GM23338 (cell line): ENCODE measurements at regions not wholly inside any gene's neighbourhood (a gene's known extent, or its start where the extent isn't known, plus 50 kb on each side); places are given as distances from the start of the nearest gene placed in this dataset.

Experiments
- ATAC-seq: fragments of 200-7000 bp; cut with Tn5 transposase; 3 replicates; pipeline ENCODE4 v1.9.1; 2020
- DNase-seq: peaks from one replicate; pipeline ENCODE4 v3.0.0-alpha.2; 2015; ENCODE audit warnings: low spot score
- H2AFZ ChIP-seq: fragments of 200-600 bp; sonication (generic); 2 replicates; pipeline ENCODE4 v1.8.0; 2016; ENCODE audit warnings: antibody characterized with exemption, mild to moderate bottlenecking, moderate library complexity
- H3F3A ChIP-seq: fragments of 200-600 bp; sonication (generic); replicated peaks from 2 replicates; pipeline ENCODE4 v1.8.0; 2017; ENCODE audit warnings: antibody characterized with exemption, mixed run types, low read depth
- H3K27ac ChIP-seq: fragments of 200-600 bp; sonication (generic); 2 replicates; pipeline ENCODE4 v1.6.1; 2016; ENCODE audit warnings: low read depth
- H3K27me3 ChIP-seq: fragments of 200-600 bp; sonication (generic); 2 replicates; pipeline ENCODE4 v1.8.0; 2016; ENCODE audit warnings: mild to moderate bottlenecking, mixed run types, moderate library complexity; ENCODE audit not compliant: insufficient read depth
- H3K36me3 ChIP-seq: fragments of 200-600 bp; sonication (generic); 2 replicates; pipeline ENCODE4 v1.8.0; 2016; ENCODE audit warnings: mild to moderate bottlenecking; ENCODE audit not compliant: insufficient read depth
- H3K4me1 ChIP-seq: fragments of 200-600 bp; sonication (generic); 2 replicates; pipeline ENCODE4 v1.8.0; 2016; ENCODE audit warnings: mild to moderate bottlenecking, moderate library complexity; ENCODE audit not compliant: insufficient read depth
- H3K4me2 ChIP-seq: fragments of 200-600 bp; sonication (generic); 2 replicates; pipeline ENCODE4 v1.7.1; 2017; ENCODE audit warnings: mixed run types
- H3K4me3 ChIP-seq: fragments of 200-600 bp; sonication (generic); 2 replicates; pipeline ENCODE4 v1.6.1; 2016; ENCODE audit warnings: mixed run types
- H3K79me2 ChIP-seq: fragments of 200-600 bp; sonication (generic); replicated peaks from 2 replicates; pipeline ENCODE4 v1.8.0; 2017; ENCODE audit warnings: mild to moderate bottlenecking; ENCODE audit not compliant: insufficient read depth
- H3K9me2 ChIP-seq: fragments of 200-600 bp; sonication (generic); 2 replicates; pipeline ENCODE4 v1.8.0; 2017; ENCODE audit not compliant: insufficient read depth
- H4K20me1 ChIP-seq: fragments of 200-600 bp; sonication (generic); replicated peaks from 2 replicates; pipeline ENCODE4 v1.8.0; 2017; ENCODE audit warnings: mild to moderate bottlenecking; ENCODE audit not compliant: insufficient read depth
- H3K27ac Mint-ChIP-seq: 2 replicates; pipeline ENCODE4 v1.8.0; 2020; ENCODE audit warnings: inconsistent platforms, mild to moderate bottlenecking, moderate library complexity, mixed read lengths
- H3K27me3 Mint-ChIP-seq: 3 replicates; pipeline ENCODE4 v1.8.0; 2022; ENCODE audit warnings: low read depth, mild to moderate bottlenecking, moderate library complexity, mixed read lengths, inconsistent platforms; ENCODE audit not compliant: insufficient read depth, poor library complexity
- H3K36me3 Mint-ChIP-seq: 3 replicates; pipeline ENCODE4 v1.8.0; 2021; ENCODE audit warnings: low read depth, mild to moderate bottlenecking, inconsistent platforms, moderate library complexity, mixed read lengths
- H3K4me1 Mint-ChIP-seq: 3 replicates; pipeline ENCODE4 v1.8.0; 2020; ENCODE audit warnings: mild to moderate bottlenecking, inconsistent platforms, mixed read lengths
- H3K4me3 Mint-ChIP-seq: 3 replicates; pipeline ENCODE4 v1.8.0; 2021; ENCODE audit warnings: moderate library complexity, mild to moderate bottlenecking, inconsistent platforms, mixed read lengths
- H3K9me3 Mint-ChIP-seq: 3 replicates; pipeline ENCODE4 v1.8.0; 2020; ENCODE audit warnings: moderate library complexity, mild to moderate bottlenecking, inconsistent platforms, mixed read lengths
- CTCF ChIP-seq, 2 experiments: fragments of 200-600 bp in 1 of 2; sonication (generic) in 1 of 2; conservative IDR thresholded peaks; 2 replicates each; pipeline versions ENCODE4 v1.5.1 to v1.6.1; 2016 to 2017; ENCODE audit warnings: antibody characterized with exemption in 2 of 2, low read depth in 2 of 2, mild to moderate bottlenecking in 2 of 2, moderate library complexity in 1 of 2
- ETS1 ChIP-seq: IDR thresholded peaks from 2 replicates; pipeline ENCODE4 v1.6.1; 2016; ENCODE audit warnings: antibody characterized with exemption
- EZH2 ChIP-seq: fragments of 200-600 bp; sonication (generic); IDR thresholded peaks from one replicate; pipeline ENCODE4 v1.8.0; 2017; ENCODE audit warnings: antibody characterized with exemption, mild to moderate bottlenecking, low read depth; ENCODE audit not compliant: unreplicated experiment
- EZH2phosphoT487 ChIP-seq: fragments of 200-600 bp; sonication (generic); IDR thresholded peaks from one replicate; pipeline ENCODE4 v1.8.1; 2018; ENCODE audit warnings: antibody characterized with exemption; ENCODE audit not compliant: unreplicated experiment
- STAT1 ChIP-seq: IDR thresholded peaks from one replicate; pipeline ENCODE4 v1.6.1; 2016; ENCODE audit warnings: antibody characterized with exemption; ENCODE audit not compliant: unreplicated experiment
- ZNF331 ChIP-seq: fragments of 250-450 bp; sonication (Bioruptor Pico); IDR thresholded peaks from 2 replicates; pipeline ENCODE4 v1.5.0; 2020; ENCODE audit warnings: low read depth, mild to moderate bottlenecking, moderate library complexity
- ZNF462 ChIP-seq: fragments of 250-450 bp; sonication (Bioruptor Pico); IDR thresholded peaks from 2 replicates; pipeline ENCODE4 v1.5.0; 2020; ENCODE audit warnings: mild to moderate bottlenecking, moderate library complexity

GRCh38 chr4:160818571-160818970, 1345.2 kb downstream of the FSTL5 start (continued):
- TF ChIP-seq ZNF462 = no peak

- H3K4me1 Mint-ChIP-seq = no peaks in the 10 kb centered on the region; the same call in 2 of the 3 replicates
- H2AFZ ChIP-seq = no peak overlapping the region
- peaks cover 10% of the 10 kb centered on the region; the same call in 1 of the 2 replicates for H3K4me1 ChIP-seq
- no peaks in the 10 kb centered on the region for H3K79me2 ChIP-seq
- H3K9me2 ChIP-seq = no peaks in the 10 kb centered on the region
- H3K36me3 Mint-ChIP-seq = peaks cover 10% of the 10 kb centered on the region; the same call in 2 of the 3 replicates
- no peak overlapping the region for H3K27ac Mint-ChIP-seq
- no peaks in the 10 kb centered on the region for H3K36me3 ChIP-seq
- no peak overlapping the region for H3K4me3 ChIP-seq
- H3K4me2 ChIP-seq = no peak overlapping the region
- H4K20me1 ChIP-seq = no peaks in the 10 kb centered on the region
- peaks cover 4% of the 10 kb centered on the region; the same call in 2 of the 3 replicates for H3K9me3 Mint-ChIP-seq
- no peaks in the 10 kb centered on the region for H3K27me3 ChIP-seq
- no peak for ATAC-seq
- no peaks in the 10 kb centered on the region for H3K27me3 Mint-ChIP-seq
- DNase-seq = no peak
- H3K4me3 Mint-ChIP-seq = no peak overlapping the region
- no peaks in the 10 kb centered on the region for H3F3A ChIP-seq
- H3K27ac ChIP-seq = no peak overlapping the region
- TF ChIP-seq CTCF (conservative IDR thresholded peaks at IDR 0.05; ENCODE audit: low read depth in 2 of 2) (no peak), ETS1 (no peak), EZH2phosphoT487 (no peak), ZNF462 (no peak), ZNF331 (CRISPR knock-in tag) (no peak), EZH2 (no peak), STAT1 (no peak)
These were observed 1344.0 kb downstream of the FSTL5 start for GRCh38 chr4:160819791-160820190.
